NAMALWA (cell line): ENCODE measurements at regions not wholly inside any gene's neighbourhood (a gene's known extent, or its start where the extent isn't known, plus 50 kb on each side); places are given as distances from the start of the nearest gene placed in this dataset.

Experiments used
- DNase-seq: peaks from one replicate; pipeline ENCODE4 v3.0.0-alpha.2; 2015; ENCODE audit warnings: low spot score

GRCh38 chr1:232278925-232279324 lies 351.0 kb downstream of the SIPA1L2 start:
- no peak for DNase-seq

GRCh38 chr1:232276651-232277050 lies 353.3 kb downstream of the SIPA1L2 start:
- no peak for DNase-seq

- no peak for DNase-seq
Observed at GRCh38 chr1:232274999-232275710, 354.8 kb downstream of the SIPA1L2 start.

GRCh38 chr1:232274236-232274855 lies 355.6 kb downstream of the SIPA1L2 start:
- DNase-seq: no peak

- no peak for DNase-seq
Observed at GRCh38 chr1:232273011-232273410, 356.9 kb downstream of the SIPA1L2 start.

GRCh38 chr1:232271991-232272589 lies 357.8 kb downstream of the SIPA1L2 start:
- no peak for DNase-seq

GRCh38 chr1:232271299-232271698 lies 358.6 kb downstream of the SIPA1L2 start:
- no peak for DNase-seq

- DNase-seq: no peak
Observed at GRCh38 chr1:232269988-232270387, 359.9 kb downstream of the SIPA1L2 start.

GRCh38 chr1:232267837-232268598 lies 361.9 kb downstream of the SIPA1L2 start:
- DNase-seq: no peak

GRCh38 chr1:232267092-232267836 lies 362.7 kb downstream of the SIPA1L2 start:
- no peak for DNase-seq

- DNase-seq: no peak
Observed at GRCh38 chr1:232263452-232263851, 366.5 kb downstream of the SIPA1L2 start.

GRCh38 chr1:232262991-232263390 lies 366.9 kb downstream of the SIPA1L2 start:
- DNase-seq: no peak

- DNase-seq: no peak
Observed at GRCh38 chr1:232260861-232261260, 369.1 kb downstream of the SIPA1L2 start.

GRCh38 chr1:232260045-232260444 lies 369.9 kb downstream of the SIPA1L2 start:
- DNase-seq: no peak

- DNase-seq: no peak
Observed at GRCh38 chr1:232259333-232259732, 370.6 kb downstream of the SIPA1L2 start.

- DNase-seq: no peak
Observed at GRCh38 chr1:232252546-232253118, 377.3 kb downstream of the SIPA1L2 start.

- no peak for DNase-seq
Observed at GRCh38 chr1:232250838-232251237, 379.1 kb downstream of the SIPA1L2 start.

- DNase-seq: no peak
Observed at GRCh38 chr1:232249861-232250777, 379.8 kb downstream of the SIPA1L2 start.

GRCh38 chr1:232249339-232249738 lies 380.6 kb downstream of the SIPA1L2 start:
- DNase-seq: no peak

- DNase-seq: no peak
Observed at GRCh38 chr1:232248276-232248820, 381.6 kb downstream of the SIPA1L2 start.
